Caco-2 (cell line): ENCODE measurements at regions not wholly inside any gene's neighbourhood (a gene's known extent, or its start where the extent isn't known, plus 50 kb on each side); places are given as distances from the start of the nearest gene placed in this dataset.

Experiments
- BruUV-seq: library from RNA; stranded (reverse); fragments of 400-500 nt; replicated peaks from 2 replicates; lab custom pipeline; 2021; lab: Mats Ljungman, UMichigan
- CTCF ChIA-PET: fragments of 300-600 bp; sonication (Branson Sonifier 250); formaldehyde crosslinking; loops from one replicate; lab custom pipeline; 2022; ENCODE audit warnings: antibody characterized with exemption; lab: Charles Lee
- POLR2A ChIA-PET: fragments of 300-600 bp; sonication (Branson Sonifier 250); formaldehyde crosslinking; loops from one replicate; lab custom pipeline; 2022; ENCODE audit warnings: antibody characterized with exemption; lab: Charles Lee
- DNase-seq, 2 experiments: peaks; one replicate each; pipeline versions ENCODE4 v3.0.0 to v3.0.0-alpha.2; 2020 to 2022
- H3K27me3 ChIP-seq: replicated peaks from 2 replicates; pipeline ENCODE4 v1.6.0; 2011; ENCODE audit warnings: low read length; ENCODE audit not compliant: control insufficient read depth, insufficient read depth
- H3K36me3 ChIP-seq: 2 replicates; pipeline ENCODE4 v1.5.1; 2011; ENCODE audit warnings: low read length; ENCODE audit not compliant: control insufficient read depth, insufficient read depth
- H3K4me1 ChIP-seq: fragments of 250-450 bp; sonication (Bioruptor Pico); 2 replicates; pipeline ENCODE4 v1.5.1; 2020; ENCODE audit warnings: mild to moderate bottlenecking
- H3K4me3 ChIP-seq: 2 replicates; pipeline ENCODE4 v1.5.1; 2011; ENCODE audit warnings: low read depth, mild to moderate bottlenecking, control low read depth, low read length
- H3K9me3 ChIP-seq: fragments of 250-450 bp; sonication (Bioruptor Pico); 2 replicates; pipeline ENCODE4 v1.5.1; 2020; ENCODE audit warnings: mild to moderate bottlenecking, moderate library complexity
- H3K27ac Mint-ChIP-seq: one replicate; pipeline ENCODE4 v1.8.0; 2022; ENCODE audit warnings: mixed read lengths; ENCODE audit not compliant: unreplicated experiment
- H3K27me3 Mint-ChIP-seq: one replicate; pipeline ENCODE4 v1.8.0; 2022; ENCODE audit warnings: mixed read lengths; ENCODE audit not compliant: insufficient read depth, unreplicated experiment
- H3K36me3 Mint-ChIP-seq: one replicate; pipeline ENCODE4 v1.8.0; 2022; ENCODE audit warnings: mild to moderate bottlenecking, mixed read lengths; ENCODE audit not compliant: insufficient read depth, unreplicated experiment
- H3K4me1 Mint-ChIP-seq: one replicate; pipeline ENCODE4 v1.8.0; 2022; ENCODE audit warnings: low read depth, mixed read lengths; ENCODE audit not compliant: unreplicated experiment
- H3K4me3 Mint-ChIP-seq: one replicate; pipeline ENCODE4 v1.8.0; 2022; ENCODE audit warnings: mild to moderate bottlenecking, moderate library complexity, mixed read lengths; ENCODE audit not compliant: unreplicated experiment
- H3K9me3 Mint-ChIP-seq: one replicate; pipeline ENCODE4 v1.8.0; 2022; ENCODE audit warnings: mixed read lengths; ENCODE audit not compliant: unreplicated experiment
- intact Hi-C: fragments of 100-400 bp; cut with micrococcal nuclease; formaldehyde crosslinking; loops from one replicate; pipeline ENCODE4 v1.10.0; 2022; ENCODE audit not compliant: unreplicated experiment
- TF ChIP-seq, protein P1 (sequence below), 2 experiments: fragments of 200-600 bp in 1 of 2; IDR thresholded peaks; 1 replicate in 1 of 2; 2 replicates in 1 of 2; pipeline versions ENCODE4 v1.5.1 to v1.8.0; 2011 to 2022; ENCODE audit warnings: antibody characterized with exemption in 1 of 2, control low read depth in 1 of 2, inconsistent platforms in 1 of 2, low read depth in 1 of 2, low read length in 1 of 2, mild to moderate bottlenecking in 1 of 2, moderate library complexity in 1 of 2; ENCODE audit not compliant: insufficient read depth in 1 of 2, severe bottlenecking in 1 of 2, unreplicated experiment in 1 of 2

DNA sequence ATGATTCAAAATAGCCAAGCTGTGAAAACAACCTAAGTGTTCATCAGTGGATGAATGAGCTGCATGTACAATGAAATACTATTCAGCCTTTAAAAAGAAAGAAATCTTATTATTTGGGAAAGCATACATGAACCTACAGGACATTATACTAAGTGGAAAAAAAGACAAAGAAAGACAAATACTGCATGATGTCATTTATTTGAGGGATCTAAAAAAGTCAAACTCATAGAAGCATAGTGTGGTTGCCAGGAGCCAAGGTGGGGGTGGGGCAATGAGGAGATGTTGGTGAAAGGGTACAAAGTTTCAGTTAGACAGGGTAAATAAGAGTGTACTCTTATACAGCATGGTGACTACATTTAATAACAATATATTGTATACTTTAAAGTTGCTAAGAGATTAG, 261.5 kb downstream of the PARP8 start:
- BruUV-seq, result no TSS peak
- Mint-ChIP-seq H3K4me3 (no peak overlapping the region), H3K9me3 (no peaks in the 10 kb centered on the region), H3K4me1 (no peaks in the 10 kb centered on the region), H3K27me3 (peaks cover 10% of the 10 kb centered on the region), H3K36me3 (no peaks in the 10 kb centered on the region), H3K27ac (no peak overlapping the region)
- Histone ChIP-seq H3K4me1 (no peaks in the 10 kb centered on the region), H3K27me3 (no peaks in the 10 kb centered on the region), H3K4me3 (no peak overlapping the region), H3K9me3 (no peaks in the 10 kb centered on the region), H3K36me3 (no peaks in the 10 kb centered on the region)
- TF ChIP-seq, protein P1, sequence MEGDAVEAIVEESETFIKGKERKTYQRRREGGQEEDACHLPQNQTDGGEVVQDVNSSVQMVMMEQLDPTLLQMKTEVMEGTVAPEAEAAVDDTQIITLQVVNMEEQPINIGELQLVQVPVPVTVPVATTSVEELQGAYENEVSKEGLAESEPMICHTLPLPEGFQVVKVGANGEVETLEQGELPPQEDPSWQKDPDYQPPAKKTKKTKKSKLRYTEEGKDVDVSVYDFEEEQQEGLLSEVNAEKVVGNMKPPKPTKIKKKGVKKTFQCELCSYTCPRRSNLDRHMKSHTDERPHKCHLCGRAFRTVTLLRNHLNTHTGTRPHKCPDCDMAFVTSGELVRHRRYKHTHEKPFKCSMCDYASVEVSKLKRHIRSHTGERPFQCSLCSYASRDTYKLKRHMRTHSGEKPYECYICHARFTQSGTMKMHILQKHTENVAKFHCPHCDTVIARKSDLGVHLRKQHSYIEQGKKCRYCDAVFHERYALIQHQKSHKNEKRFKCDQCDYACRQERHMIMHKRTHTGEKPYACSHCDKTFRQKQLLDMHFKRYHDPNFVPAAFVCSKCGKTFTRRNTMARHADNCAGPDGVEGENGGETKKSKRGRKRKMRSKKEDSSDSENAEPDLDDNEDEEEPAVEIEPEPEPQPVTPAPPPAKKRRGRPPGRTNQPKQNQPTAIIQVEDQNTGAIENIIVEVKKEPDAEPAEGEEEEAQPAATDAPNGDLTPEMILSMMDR (IDR thresholded peaks at IDR 0.05; ENCODE audit: insufficient read depth in 1 of 2, low read depth in 1 of 2, low read length in 1 of 2, severe bottlenecking in 1 of 2, unreplicated experiment in 1 of 2), result no peak
- intact Hi-C loops, result no loop called here
- ChIA-PET CTCF (no interaction called here), POLR2A (no interaction called here)
- no peak for DNase-seq

GRCh38 chr5:50929174-50929573, 262.7 kb downstream of the PARP8 start:
- H3K36me3 ChIP-seq, result no peaks in the 10 kb centered on the region
- no peaks in the 10 kb centered on the region for H3K4me1 Mint-ChIP-seq
- no peak for DNase-seq
- H3K27me3 Mint-ChIP-seq, result peaks cover 10% of the 10 kb centered on the region
- ChIA-PET POLR2A (no interaction called here), CTCF (no interaction called here)
- TF ChIP-seq, protein P1 (IDR thresholded peaks at IDR 0.05; ENCODE audit: insufficient read depth in 1 of 2, low read depth in 1 of 2, low read length in 1 of 2, severe bottlenecking in 1 of 2, unreplicated experiment in 1 of 2), result no peak
- no peaks in the 10 kb centered on the region for H3K9me3 ChIP-seq
- H3K36me3 Mint-ChIP-seq, result no peaks in the 10 kb centered on the region
- H3K4me3 Mint-ChIP-seq, result no peak overlapping the region
- no TSS peak for BruUV-seq
- no peaks in the 10 kb centered on the region for H3K9me3 Mint-ChIP-seq
- intact Hi-C loops, result no loop called here
- H3K4me3 ChIP-seq, result no peak overlapping the region
- H3K27ac Mint-ChIP-seq, result no peak overlapping the region
- no peaks in the 10 kb centered on the region for H3K27me3 ChIP-seq
- no peaks in the 10 kb centered on the region for H3K4me1 ChIP-seq

DNA sequence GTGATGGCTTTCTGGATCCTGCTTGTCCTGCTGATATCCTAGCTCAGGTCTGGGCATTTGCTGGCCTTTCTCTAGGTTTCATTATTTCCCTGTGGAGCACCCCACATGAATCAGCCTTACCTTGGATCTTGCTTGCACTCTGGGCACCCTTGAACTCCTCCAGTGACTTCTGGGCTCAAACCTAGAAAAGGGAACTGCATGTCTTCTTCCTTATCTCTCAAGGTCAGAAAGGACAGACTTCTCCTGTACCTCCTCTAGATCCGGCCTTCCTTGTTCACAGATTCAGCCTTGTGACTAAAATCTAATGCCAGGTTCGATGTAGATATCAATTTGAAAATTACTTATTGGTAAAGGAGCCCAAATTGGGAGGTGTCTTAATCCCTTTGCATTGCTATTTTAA, 267.9 kb downstream of the PARP8 start:
- BruUV-seq, result no TSS peak
- H3K27me3 ChIP-seq, result no peaks in the 10 kb centered on the region
- intact Hi-C loops, result no loop called here
- TF ChIP-seq, protein P1 (IDR thresholded peaks at IDR 0.05; ENCODE audit: insufficient read depth in 1 of 2, low read depth in 1 of 2, low read length in 1 of 2, severe bottlenecking in 1 of 2, unreplicated experiment in 1 of 2), result no peak
- no peak overlapping the region for H3K4me3 ChIP-seq
- Mint-ChIP-seq H3K27ac (no peak overlapping the region), H3K36me3 (no peaks in the 10 kb centered on the region), H3K9me3 (no peaks in the 10 kb centered on the region), H3K4me3 (no peak overlapping the region), H3K27me3 (peaks cover 10% of the 10 kb centered on the region), H3K4me1 (no peaks in the 10 kb centered on the region)
- ChIA-PET CTCF (no interaction called here), POLR2A (no interaction called here)
- DNase-seq, result no peak
- no peaks in the 10 kb centered on the region for H3K9me3 ChIP-seq
- H3K36me3 ChIP-seq, result no peaks in the 10 kb centered on the region
- no peaks in the 10 kb centered on the region for H3K4me1 ChIP-seq
